ENCODE measurements at regions not wholly inside any gene's neighbourhood (a gene's known extent, or its start where the extent isn't known, plus 50 kb on each side); places are given as distances from the start of the nearest gene placed in this dataset.

- H3K4me2 ChIP-seq (ENCODE audit: low read length): no peak overlapping the region
- no peaks in the 10 kb centered on the region for H4K20me1 ChIP-seq (ENCODE audit: insufficient read depth, low read length)
- FAIRE-seq: no peak
- no peak for DNase-seq (ENCODE audit: low read depth)
- Mint-ChIP-seq H3K9me3 (ENCODE audit: unreplicated experiment) (peaks cover 3% of the 10 kb centered on the region), H3K27ac (ENCODE audit: unreplicated experiment) (no peak overlapping the region), H3K36me3 (ENCODE audit: low read depth, unreplicated experiment) (no peaks in the 10 kb centered on the region), H3K27me3 (ENCODE audit: low read depth, unreplicated experiment) (no peaks in the 10 kb centered on the region), H3K4me3 (ENCODE audit: unreplicated experiment) (no peak overlapping the region), H3K4me1 (ENCODE audit: low read depth, unreplicated experiment) (peaks cover 10% of the 10 kb centered on the region)
- no peaks in the 10 kb centered on the region for H3K9me3 ChIP-seq (ENCODE audit: insufficient read depth, low read depth, low read length)
- TF ChIP-seq CTCF (IDR thresholded peaks at IDR 0.05; ENCODE audit: insufficient read depth, low read depth, low read length) (no peak), EZH2 (IDR thresholded peaks at IDR 0.05; ENCODE audit: insufficient read depth, low read length) (no peak)
- H3K4me3 ChIP-seq (ENCODE audit: insufficient read depth, low read depth, low read length): no peak overlapping the region
- H3K79me2 ChIP-seq (ENCODE audit: insufficient read depth, low read length): no peaks in the 10 kb centered on the region
- no peaks in the 10 kb centered on the region for H3K27me3 ChIP-seq (ENCODE audit: insufficient read depth, low read length)
- H3K4me1 ChIP-seq (ENCODE audit: insufficient read depth, low read length): peaks cover 5% of the 10 kb centered on the region
- no peaks in the 10 kb centered on the region for H3K36me3 ChIP-seq (ENCODE audit: insufficient read depth, low read length)
- H3K9ac ChIP-seq (ENCODE audit: low read length): no peak overlapping the region
- H2AFZ ChIP-seq (ENCODE audit: low read depth, low read length): no peak overlapping the region
- H3K27ac ChIP-seq (ENCODE audit: low read depth, low read length): no peak overlapping the region
These were observed 256.9 kb upstream of the LUZP2 start for GRCh38 chr11:24239930-24240329.

- no peaks in the 10 kb centered on the region for H3K27me3 Mint-ChIP-seq (ENCODE audit: low read depth, unreplicated experiment)
- Histone ChIP-seq H3K27ac (ENCODE audit: low read depth, low read length) (no peak overlapping the region), H3K79me2 (ENCODE audit: insufficient read depth, low read length) (no peaks in the 10 kb centered on the region), H4K20me1 (ENCODE audit: insufficient read depth, low read length) (no peaks in the 10 kb centered on the region), H3K4me2 (ENCODE audit: low read length) (no peak overlapping the region), H2AFZ (ENCODE audit: low read depth, low read length) (no peak overlapping the region), H3K4me1 (ENCODE audit: insufficient read depth, low read length) (peaks cover 5% of the 10 kb centered on the region), H3K4me3 (ENCODE audit: insufficient read depth, low read depth, low read length) (no peak overlapping the region), H3K27me3 (ENCODE audit: insufficient read depth, low read length) (no peaks in the 10 kb centered on the region), H3K36me3 (ENCODE audit: insufficient read depth, low read length) (no peaks in the 10 kb centered on the region), H3K9ac (ENCODE audit: low read length) (no peak overlapping the region), H3K9me3 (ENCODE audit: insufficient read depth, low read depth, low read length) (no peaks in the 10 kb centered on the region)
- peak; percentile 13 for DNase-seq (ENCODE audit: low read depth)
- FAIRE-seq: peak; percentile 26
- peaks cover 7% of the 10 kb centered on the region for H3K4me1 Mint-ChIP-seq (ENCODE audit: low read depth, unreplicated experiment)
- no peaks in the 10 kb centered on the region for H3K36me3 Mint-ChIP-seq (ENCODE audit: low read depth, unreplicated experiment)
- H3K9me3 Mint-ChIP-seq (ENCODE audit: unreplicated experiment): peaks cover 3% of the 10 kb centered on the region
- TF ChIP-seq CTCF (IDR thresholded peaks at IDR 0.05; ENCODE audit: insufficient read depth, low read depth, low read length) (no peak), EZH2 (IDR thresholded peaks at IDR 0.05; ENCODE audit: insufficient read depth, low read length) (no peak)
- H3K4me3 Mint-ChIP-seq (ENCODE audit: unreplicated experiment): no peak overlapping the region
- no peak overlapping the region for H3K27ac Mint-ChIP-seq (ENCODE audit: unreplicated experiment)
These were observed 256.2 kb upstream of the LUZP2 start for GRCh38 chr11:24240496-24241175.

- Histone ChIP-seq H4K20me1 (ENCODE audit: insufficient read depth, low read length) (no peaks in the 10 kb centered on the region), H3K9ac (ENCODE audit: low read length) (no peak overlapping the region), H3K4me2 (ENCODE audit: low read length) (no peak overlapping the region), H3K27ac (ENCODE audit: low read depth, low read length) (no peak overlapping the region), H3K4me3 (ENCODE audit: insufficient read depth, low read depth, low read length) (no peak overlapping the region), H3K79me2 (ENCODE audit: insufficient read depth, low read length) (no peaks in the 10 kb centered on the region), H3K4me1 (ENCODE audit: insufficient read depth, low read length) (no peaks in the 10 kb centered on the region), H3K36me3 (ENCODE audit: insufficient read depth, low read length) (no peaks in the 10 kb centered on the region), H2AFZ (ENCODE audit: low read depth, low read length) (no peak overlapping the region), H3K27me3 (ENCODE audit: insufficient read depth, low read length) (no peaks in the 10 kb centered on the region), H3K9me3 (ENCODE audit: insufficient read depth, low read depth, low read length) (no peaks in the 10 kb centered on the region)
- DNase-seq (ENCODE audit: low read depth) (no peak), FAIRE-seq (no peak)
- Mint-ChIP-seq H3K36me3 (ENCODE audit: low read depth, unreplicated experiment) (no peaks in the 10 kb centered on the region), H3K4me3 (ENCODE audit: unreplicated experiment) (no peak overlapping the region), H3K27ac (ENCODE audit: unreplicated experiment) (no peak overlapping the region), H3K4me1 (ENCODE audit: low read depth, unreplicated experiment) (no peaks in the 10 kb centered on the region), H3K27me3 (ENCODE audit: low read depth, unreplicated experiment) (no peaks in the 10 kb centered on the region), H3K9me3 (ENCODE audit: unreplicated experiment) (peaks cover 3% of the 10 kb centered on the region)
- TF ChIP-seq CTCF (IDR thresholded peaks at IDR 0.05; ENCODE audit: insufficient read depth, low read depth, low read length) (no peak), EZH2 (IDR thresholded peaks at IDR 0.05; ENCODE audit: insufficient read depth, low read length) (no peak)
These were observed 250.1 kb upstream of the LUZP2 start for GRCh38 chr11:24246715-24247114.
